ENCODE measurements at regions not wholly inside any gene's neighbourhood (a gene's known extent, or its start where the extent isn't known, plus 50 kb on each side); places are given as distances from the start of the nearest gene placed in this dataset.
"Not testable (repeated sequence)": the region's sequence is repeated elsewhere in the genome, so short reads cannot be mapped to it uniquely, and the experiment has no call there.

DNA sequence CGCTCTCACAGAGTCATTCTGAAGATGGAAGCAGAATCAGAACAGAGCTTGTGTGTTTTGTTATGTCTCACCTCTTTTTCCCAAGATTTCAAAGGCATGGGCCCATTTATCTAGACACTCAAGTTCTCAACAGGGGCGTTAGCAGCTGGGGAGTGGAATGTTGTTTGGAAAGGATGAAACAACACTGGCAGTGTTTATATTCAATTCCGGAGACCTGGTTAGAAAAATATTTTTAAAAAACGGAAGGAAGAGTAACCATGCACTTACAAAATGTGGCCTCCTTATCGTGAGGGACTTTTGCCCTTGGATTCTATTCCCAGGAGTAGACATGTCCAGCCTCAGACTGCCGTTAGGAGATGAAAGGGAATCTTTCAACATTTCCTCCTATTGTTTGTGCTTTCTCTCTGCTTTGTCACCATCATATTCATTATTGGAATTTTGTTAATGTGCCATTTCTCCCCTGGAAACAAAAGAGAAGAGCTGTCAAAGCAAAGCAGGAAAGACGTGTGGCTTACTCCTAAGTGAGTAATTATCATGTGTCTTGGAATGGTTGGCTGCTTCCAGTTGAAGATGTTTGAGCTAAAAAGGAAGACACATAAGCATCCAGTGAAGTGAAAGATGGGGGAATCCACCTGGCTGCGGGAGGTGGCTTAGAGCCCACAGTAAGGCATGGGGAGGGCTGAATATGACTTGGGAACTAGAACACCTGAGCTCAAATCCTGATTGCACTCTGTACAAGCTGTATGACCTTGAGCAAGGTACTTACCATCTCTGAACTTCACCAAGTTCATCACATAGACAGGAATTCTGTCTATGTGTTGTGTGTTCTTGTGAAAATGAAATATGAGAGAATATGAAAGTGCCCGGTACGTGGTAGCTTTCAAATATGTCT, 71.7 kb upstream of the JUN start:
- DNase-seq = no peak
- peaks cover 9% of the 10 kb centered on the region for H3K4me1 ChIP-seq (ENCODE audit: insufficient read depth)
- TF ChIP-seq POLR2A (IDR thresholded peaks at IDR 0.05) (no peak), EP300 (IDR thresholded peaks at IDR 0.05) (no peak)
- TF ChIP-seq, protein P1, sequence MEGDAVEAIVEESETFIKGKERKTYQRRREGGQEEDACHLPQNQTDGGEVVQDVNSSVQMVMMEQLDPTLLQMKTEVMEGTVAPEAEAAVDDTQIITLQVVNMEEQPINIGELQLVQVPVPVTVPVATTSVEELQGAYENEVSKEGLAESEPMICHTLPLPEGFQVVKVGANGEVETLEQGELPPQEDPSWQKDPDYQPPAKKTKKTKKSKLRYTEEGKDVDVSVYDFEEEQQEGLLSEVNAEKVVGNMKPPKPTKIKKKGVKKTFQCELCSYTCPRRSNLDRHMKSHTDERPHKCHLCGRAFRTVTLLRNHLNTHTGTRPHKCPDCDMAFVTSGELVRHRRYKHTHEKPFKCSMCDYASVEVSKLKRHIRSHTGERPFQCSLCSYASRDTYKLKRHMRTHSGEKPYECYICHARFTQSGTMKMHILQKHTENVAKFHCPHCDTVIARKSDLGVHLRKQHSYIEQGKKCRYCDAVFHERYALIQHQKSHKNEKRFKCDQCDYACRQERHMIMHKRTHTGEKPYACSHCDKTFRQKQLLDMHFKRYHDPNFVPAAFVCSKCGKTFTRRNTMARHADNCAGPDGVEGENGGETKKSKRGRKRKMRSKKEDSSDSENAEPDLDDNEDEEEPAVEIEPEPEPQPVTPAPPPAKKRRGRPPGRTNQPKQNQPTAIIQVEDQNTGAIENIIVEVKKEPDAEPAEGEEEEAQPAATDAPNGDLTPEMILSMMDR (IDR thresholded peaks at IDR 0.05) = no peak
- WGBS, 3 donors = 30 to 44% (median 33%) methylated on average over 10 of the region's 10 CpGs
- H3K4me3 ChIP-seq = no peak overlapping the region
- intact Hi-C loops (cut with DNase I) = no loop called here
- no peak overlapping the region for H3K27ac ChIP-seq
- H3K9me3 ChIP-seq = no peaks in the 10 kb centered on the region
- no peaks in the 10 kb centered on the region for H3K36me3 ChIP-seq
- H3K27me3 ChIP-seq = no peaks in the 10 kb centered on the region

DNA sequence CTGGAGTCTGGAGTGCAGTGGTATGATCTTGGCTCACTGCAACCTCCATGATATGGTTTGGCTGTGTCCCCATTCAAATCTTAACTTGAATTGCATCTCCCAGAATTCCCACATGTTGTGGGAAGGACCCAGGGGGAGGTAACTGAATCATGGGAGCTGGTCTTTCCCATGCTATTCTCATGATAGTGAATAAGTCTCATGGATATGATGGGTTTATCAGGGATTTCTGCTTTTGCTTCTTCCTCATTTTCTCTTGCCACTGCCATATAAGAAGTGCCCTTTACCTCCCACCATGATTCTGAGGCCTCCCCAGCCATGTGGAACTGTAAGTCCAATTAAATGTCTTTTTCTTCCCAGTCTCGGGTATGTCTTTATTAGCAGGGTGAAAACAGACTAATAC, 72.4 kb upstream of the JUN start:
- 94 to 96% (median 94%) methylated on average over 1 of the region's 1 CpG for WGBS, 3 donors
- H3K9me3 ChIP-seq; H3K4me1 ChIP-seq (ENCODE audit: insufficient read depth); H3K36me3 ChIP-seq; DNase-seq; intact Hi-C loops (cut with DNase I); H3K27me3 ChIP-seq; H3K27ac ChIP-seq; H3K4me3 ChIP-seq: not testable (repeated sequence)

DNA sequence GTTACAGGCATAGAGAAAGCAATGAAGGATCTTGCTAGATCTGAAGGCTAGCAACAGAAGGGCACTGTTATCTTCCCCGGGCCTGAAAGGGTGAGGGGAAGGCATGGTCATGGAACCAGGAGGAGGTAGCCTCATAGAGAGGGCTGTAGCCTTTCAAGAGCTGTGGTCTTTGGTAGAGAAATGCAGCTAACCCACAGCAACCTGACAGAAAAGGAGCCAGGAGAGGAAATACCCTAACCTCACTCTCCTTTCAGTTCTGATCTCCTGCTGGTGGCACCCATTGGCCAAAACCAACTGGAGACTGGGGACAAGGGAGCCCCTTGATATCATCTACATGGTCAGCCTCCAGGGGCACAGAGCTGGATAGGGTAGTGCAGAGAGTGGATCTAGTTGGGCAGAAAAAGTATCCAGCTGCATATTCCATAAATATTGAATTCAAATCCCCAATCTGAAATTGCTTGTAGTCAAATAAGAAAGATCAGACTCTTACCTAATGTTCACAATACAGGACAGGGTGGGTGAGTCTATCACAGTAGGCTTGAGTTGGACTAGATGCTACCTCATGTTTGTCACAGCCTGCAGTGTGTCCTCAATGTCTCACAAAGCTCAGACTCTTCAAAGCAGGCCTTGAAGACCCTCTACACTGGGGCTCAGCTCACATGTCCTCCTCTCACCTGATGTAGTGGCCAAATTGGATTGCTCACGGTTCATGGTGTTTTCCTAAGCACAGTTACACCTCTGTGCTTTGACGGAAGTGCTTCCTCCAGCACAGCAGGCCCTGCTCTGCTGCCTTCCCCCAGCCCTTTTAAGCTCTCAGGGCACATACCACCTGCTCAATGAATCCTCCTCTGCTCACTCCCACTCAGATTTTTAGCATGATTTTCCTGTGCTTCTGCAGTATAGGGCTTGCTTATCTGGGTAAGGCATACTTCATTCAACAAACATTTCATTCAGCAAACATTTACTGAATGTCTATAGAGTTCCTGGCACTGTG, 74.1 kb upstream of the JUN start:
- Histone ChIP-seq H3K4me3 (no peak overlapping the region), H3K9me3 (no peaks in the 10 kb centered on the region), H3K4me1 (ENCODE audit: insufficient read depth) (peaks cover 9% of the 10 kb centered on the region), H3K27ac (no peak overlapping the region), H3K27me3 (no peaks in the 10 kb centered on the region), H3K36me3 (no peaks in the 10 kb centered on the region)
- WGBS, 3 donors = 62 to 76% (median 72%) methylated on average over 3 of the region's 3 CpGs
- no peak for DNase-seq
- TF ChIP-seq POLR2A (IDR thresholded peaks at IDR 0.05) (no peak), EP300 (IDR thresholded peaks at IDR 0.05) (no peak)
- TF ChIP-seq, protein P1 (IDR thresholded peaks at IDR 0.05) = no peak
- intact Hi-C loops (cut with DNase I) = no loop called here

DNA sequence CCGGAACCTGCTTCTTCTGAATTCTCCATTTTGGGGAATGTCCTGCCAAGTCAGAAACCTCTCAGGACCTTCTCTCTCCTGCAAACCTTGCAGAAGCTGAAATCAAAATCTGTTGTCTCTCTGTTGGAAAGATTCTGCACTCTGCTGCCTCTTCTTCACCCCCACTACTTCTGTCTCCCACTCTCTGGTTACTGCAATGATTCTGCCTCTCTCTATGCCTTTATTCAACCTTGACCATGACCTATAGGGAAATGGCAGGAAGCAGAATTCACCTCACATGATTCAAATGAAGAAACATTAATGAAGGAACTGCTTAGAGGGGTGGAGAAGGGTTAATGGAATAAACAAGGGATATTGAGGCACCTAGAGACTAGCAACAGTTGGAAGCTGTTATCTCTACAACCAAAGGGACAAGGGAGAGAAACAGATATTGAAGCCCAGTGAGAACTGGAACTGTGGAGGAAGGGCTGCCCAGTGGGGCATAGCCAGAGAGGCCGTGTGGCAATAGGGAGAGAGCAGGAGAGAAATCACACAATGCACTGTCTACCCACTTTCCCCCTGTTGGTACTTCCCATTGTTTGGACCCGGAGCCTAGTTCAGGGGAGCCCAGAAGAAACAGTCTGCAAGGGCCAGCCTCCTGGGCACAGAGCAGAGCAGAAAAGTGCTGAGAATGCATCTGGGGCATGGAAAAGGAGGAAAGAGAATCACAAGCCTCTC, 76.1 kb upstream of the JUN start:
- DNase-seq = no peak
- H3K4me3 ChIP-seq = no peak overlapping the region
- intact Hi-C loops (cut with DNase I) = no loop called here
- no peaks in the 10 kb centered on the region for H3K9me3 ChIP-seq
- no peaks in the 10 kb centered on the region for H3K36me3 ChIP-seq
- WGBS, 3 donors = 93 to 94% (median 94%) methylated on average over 3 of the region's 3 CpGs
- no peaks in the 10 kb centered on the region for H3K27me3 ChIP-seq
- peaks cover 5% of the 10 kb centered on the region for H3K4me1 ChIP-seq (ENCODE audit: insufficient read depth)
- H3K27ac ChIP-seq = no peak overlapping the region
- TF ChIP-seq, protein P1 (IDR thresholded peaks at IDR 0.05) = no peak
- TF ChIP-seq EP300 (IDR thresholded peaks at IDR 0.05) (no peak), POLR2A (IDR thresholded peaks at IDR 0.05) (no peak)

Data from ovary (tissue), 7 donors.